H1 (cell line): ENCODE measurements at regions not wholly inside any gene's neighbourhood (a gene's known extent, or its start where the extent isn't known, plus 50 kb on each side); places are given as distances from the start of the nearest gene placed in this dataset.

Experiments used
- CEBPB ChIP-seq: IDR thresholded peaks from 2 replicates; pipeline ENCODE4 v1.6.1; 2012; ENCODE audit warnings: low read depth, low read length
- TF ChIP-seq, protein P1 (sequence below): fragments of 300-600 bp; sonication (generic); IDR thresholded peaks from 2 replicates; pipeline ENCODE4 v1.7.1; 2012; ENCODE audit warnings: low read length, moderate library complexity, mild to moderate bottlenecking, inconsistent platforms; ENCODE audit not compliant: insufficient replicate concordance
- TF ChIP-seq, protein P2 (sequence below): IDR thresholded peaks from 2 replicates; pipeline ENCODE4 v1.6.1; 2012; ENCODE audit warnings: inconsistent platforms

DNA sequence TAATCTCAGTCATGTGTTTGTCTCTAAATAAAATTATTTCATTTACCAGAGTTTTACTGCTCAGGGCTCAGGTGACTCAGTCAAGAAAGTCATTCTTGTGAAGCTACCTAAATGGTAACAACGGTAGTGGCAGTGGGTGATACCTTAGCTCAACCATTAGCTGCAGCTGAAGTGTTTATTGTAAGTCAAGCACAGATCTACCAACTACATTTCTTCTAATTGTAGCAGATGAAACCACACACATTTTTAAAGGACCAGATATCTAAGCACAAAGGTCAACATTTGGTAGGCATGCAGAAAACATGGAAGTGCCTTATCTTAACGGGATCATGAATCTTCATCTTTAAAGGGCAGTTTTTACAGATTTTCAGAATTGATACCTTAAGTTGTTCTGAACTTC is 79.1 kb downstream of the FAT4 start (continued):
- TF ChIP-seq, protein P1, sequence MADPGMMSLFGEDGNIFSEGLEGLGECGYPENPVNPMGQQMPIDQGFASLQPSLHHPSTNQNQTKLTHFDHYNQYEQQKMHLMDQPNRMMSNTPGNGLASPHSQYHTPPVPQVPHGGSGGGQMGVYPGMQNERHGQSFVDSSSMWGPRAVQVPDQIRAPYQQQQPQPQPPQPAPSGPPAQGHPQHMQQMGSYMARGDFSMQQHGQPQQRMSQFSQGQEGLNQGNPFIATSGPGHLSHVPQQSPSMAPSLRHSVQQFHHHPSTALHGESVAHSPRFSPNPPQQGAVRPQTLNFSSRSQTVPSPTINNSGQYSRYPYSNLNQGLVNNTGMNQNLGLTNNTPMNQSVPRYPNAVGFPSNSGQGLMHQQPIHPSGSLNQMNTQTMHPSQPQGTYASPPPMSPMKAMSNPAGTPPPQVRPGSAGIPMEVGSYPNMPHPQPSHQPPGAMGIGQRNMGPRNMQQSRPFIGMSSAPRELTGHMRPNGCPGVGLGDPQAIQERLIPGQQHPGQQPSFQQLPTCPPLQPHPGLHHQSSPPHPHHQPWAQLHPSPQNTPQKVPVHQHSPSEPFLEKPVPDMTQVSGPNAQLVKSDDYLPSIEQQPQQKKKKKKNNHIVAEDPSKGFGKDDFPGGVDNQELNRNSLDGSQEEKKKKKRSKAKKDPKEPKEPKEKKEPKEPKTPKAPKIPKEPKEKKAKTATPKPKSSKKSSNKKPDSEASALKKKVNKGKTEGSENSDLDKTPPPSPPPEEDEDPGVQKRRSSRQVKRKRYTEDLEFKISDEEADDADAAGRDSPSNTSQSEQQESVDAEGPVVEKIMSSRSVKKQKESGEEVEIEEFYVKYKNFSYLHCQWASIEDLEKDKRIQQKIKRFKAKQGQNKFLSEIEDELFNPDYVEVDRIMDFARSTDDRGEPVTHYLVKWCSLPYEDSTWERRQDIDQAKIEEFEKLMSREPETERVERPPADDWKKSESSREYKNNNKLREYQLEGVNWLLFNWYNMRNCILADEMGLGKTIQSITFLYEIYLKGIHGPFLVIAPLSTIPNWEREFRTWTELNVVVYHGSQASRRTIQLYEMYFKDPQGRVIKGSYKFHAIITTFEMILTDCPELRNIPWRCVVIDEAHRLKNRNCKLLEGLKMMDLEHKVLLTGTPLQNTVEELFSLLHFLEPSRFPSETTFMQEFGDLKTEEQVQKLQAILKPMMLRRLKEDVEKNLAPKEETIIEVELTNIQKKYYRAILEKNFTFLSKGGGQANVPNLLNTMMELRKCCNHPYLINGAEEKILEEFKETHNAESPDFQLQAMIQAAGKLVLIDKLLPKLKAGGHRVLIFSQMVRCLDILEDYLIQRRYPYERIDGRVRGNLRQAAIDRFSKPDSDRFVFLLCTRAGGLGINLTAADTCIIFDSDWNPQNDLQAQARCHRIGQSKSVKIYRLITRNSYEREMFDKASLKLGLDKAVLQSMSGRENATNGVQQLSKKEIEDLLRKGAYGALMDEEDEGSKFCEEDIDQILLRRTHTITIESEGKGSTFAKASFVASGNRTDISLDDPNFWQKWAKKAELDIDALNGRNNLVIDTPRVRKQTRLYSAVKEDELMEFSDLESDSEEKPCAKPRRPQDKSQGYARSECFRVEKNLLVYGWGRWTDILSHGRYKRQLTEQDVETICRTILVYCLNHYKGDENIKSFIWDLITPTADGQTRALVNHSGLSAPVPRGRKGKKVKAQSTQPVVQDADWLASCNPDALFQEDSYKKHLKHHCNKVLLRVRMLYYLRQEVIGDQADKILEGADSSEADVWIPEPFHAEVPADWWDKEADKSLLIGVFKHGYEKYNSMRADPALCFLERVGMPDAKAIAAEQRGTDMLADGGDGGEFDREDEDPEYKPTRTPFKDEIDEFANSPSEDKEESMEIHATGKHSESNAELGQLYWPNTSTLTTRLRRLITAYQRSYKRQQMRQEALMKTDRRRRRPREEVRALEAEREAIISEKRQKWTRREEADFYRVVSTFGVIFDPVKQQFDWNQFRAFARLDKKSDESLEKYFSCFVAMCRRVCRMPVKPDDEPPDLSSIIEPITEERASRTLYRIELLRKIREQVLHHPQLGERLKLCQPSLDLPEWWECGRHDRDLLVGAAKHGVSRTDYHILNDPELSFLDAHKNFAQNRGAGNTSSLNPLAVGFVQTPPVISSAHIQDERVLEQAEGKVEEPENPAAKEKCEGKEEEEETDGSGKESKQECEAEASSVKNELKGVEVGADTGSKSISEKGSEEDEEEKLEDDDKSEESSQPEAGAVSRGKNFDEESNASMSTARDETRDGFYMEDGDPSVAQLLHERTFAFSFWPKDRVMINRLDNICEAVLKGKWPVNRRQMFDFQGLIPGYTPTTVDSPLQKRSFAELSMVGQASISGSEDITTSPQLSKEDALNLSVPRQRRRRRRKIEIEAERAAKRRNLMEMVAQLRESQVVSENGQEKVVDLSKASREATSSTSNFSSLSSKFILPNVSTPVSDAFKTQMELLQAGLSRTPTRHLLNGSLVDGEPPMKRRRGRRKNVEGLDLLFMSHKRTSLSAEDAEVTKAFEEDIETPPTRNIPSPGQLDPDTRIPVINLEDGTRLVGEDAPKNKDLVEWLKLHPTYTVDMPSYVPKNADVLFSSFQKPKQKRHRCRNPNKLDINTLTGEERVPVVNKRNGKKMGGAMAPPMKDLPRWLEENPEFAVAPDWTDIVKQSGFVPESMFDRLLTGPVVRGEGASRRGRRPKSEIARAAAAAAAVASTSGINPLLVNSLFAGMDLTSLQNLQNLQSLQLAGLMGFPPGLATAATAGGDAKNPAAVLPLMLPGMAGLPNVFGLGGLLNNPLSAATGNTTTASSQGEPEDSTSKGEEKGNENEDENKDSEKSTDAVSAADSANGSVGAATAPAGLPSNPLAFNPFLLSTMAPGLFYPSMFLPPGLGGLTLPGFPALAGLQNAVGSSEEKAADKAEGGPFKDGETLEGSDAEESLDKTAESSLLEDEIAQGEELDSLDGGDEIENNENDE, result no peak
- no peak for TF ChIP-seq CEBPB
- TF ChIP-seq, protein P2, sequence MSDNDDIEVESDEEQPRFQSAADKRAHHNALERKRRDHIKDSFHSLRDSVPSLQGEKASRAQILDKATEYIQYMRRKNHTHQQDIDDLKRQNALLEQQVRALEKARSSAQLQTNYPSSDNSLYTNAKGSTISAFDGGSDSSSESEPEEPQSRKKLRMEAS, result no peak
- TF ChIP-seq, all 59 proteins: peak for 0
